ENCODE measurements at regions not wholly inside any gene's neighbourhood (a gene's known extent, or its start where the extent isn't known, plus 50 kb on each side); places are given as distances from the start of the nearest gene placed in this dataset.

- TF ChIP-seq EZH2phosphoT487 (IDR thresholded peaks at IDR 0.05; ENCODE audit: low read depth, severe bottlenecking, unreplicated experiment) (no peak), CTCF (IDR thresholded peaks at IDR 0.05; ENCODE audit: poor library complexity) (no peak), EZH2 (IDR thresholded peaks at IDR 0.05; ENCODE audit: borderline replicate concordance) (no peak)
These were observed 1989.4 kb downstream of the PCDH9 start for GRCh38 chr13:65240773-65241172.

All from hepatocyte (in vitro differentiated cells).